ENCODE measurements at regions not wholly inside any gene's neighbourhood (a gene's known extent, or its start where the extent isn't known, plus 50 kb on each side); places are given as distances from the start of the nearest gene placed in this dataset.

- no peak overlapping the region for H3K4me3 ChIP-seq (ENCODE audit: low read length)
These were observed 607.1 kb downstream of the TLE1 start for GRCh38 chr9:81082221-81082620.

GRCh38 chr9:81080900-81081299, 608.4 kb downstream of the TLE1 start:
- no peak for TF ChIP-seq CTCF (IDR thresholded peaks at IDR 0.05; ENCODE audit: insufficient read depth, low read depth, low read length, missing control alignments)
- H3K4me3 ChIP-seq (ENCODE audit: low read length): no peak overlapping the region
- DNase-seq (ENCODE audit: low read depth): no peak

More at GRCh38 chr9:81082221-81082620, 607.1 kb downstream of the TLE1 start:
- DNase-seq (ENCODE audit: low read depth): no peak
- no peak for TF ChIP-seq CTCF (IDR thresholded peaks at IDR 0.05; ENCODE audit: insufficient read depth, low read depth, low read length, missing control alignments)

- no peak overlapping the region for H3K4me3 ChIP-seq (ENCODE audit: low read length)
- no peak for TF ChIP-seq CTCF (IDR thresholded peaks at IDR 0.05; ENCODE audit: insufficient read depth, low read depth, low read length, missing control alignments)
These were observed 609.2 kb downstream of the TLE1 start for GRCh38 chr9:81080185-81080584.

GRCh38 chr9:81079055-81079454, 610.3 kb downstream of the TLE1 start:
- H3K4me3 ChIP-seq (ENCODE audit: low read length): no peak overlapping the region
- no peak for DNase-seq (ENCODE audit: low read depth)
- no peak for TF ChIP-seq CTCF (IDR thresholded peaks at IDR 0.05; ENCODE audit: insufficient read depth, low read depth, low read length, missing control alignments)

More at GRCh38 chr9:81080185-81080584, 609.2 kb downstream of the TLE1 start:
- no peak for DNase-seq (ENCODE audit: low read depth)

GRCh38 chr9:81078555-81078954, 610.8 kb downstream of the TLE1 start:
- TF ChIP-seq CTCF (IDR thresholded peaks at IDR 0.05; ENCODE audit: insufficient read depth, low read depth, low read length, missing control alignments): no peak
- H3K4me3 ChIP-seq (ENCODE audit: low read length): no peak overlapping the region
- no peak for DNase-seq (ENCODE audit: low read depth)

GRCh38 chr9:81077572-81077971, 611.8 kb downstream of the TLE1 start:
- TF ChIP-seq CTCF (IDR thresholded peaks at IDR 0.05; ENCODE audit: insufficient read depth, low read depth, low read length, missing control alignments): no peak
- H3K4me3 ChIP-seq (ENCODE audit: low read length): no peak overlapping the region
- no peak for DNase-seq (ENCODE audit: low read depth)

GRCh38 chr9:81076131-81076530, 613.2 kb downstream of the TLE1 start:
- DNase-seq (ENCODE audit: low read depth): no peak
- no peak overlapping the region for H3K4me3 ChIP-seq (ENCODE audit: low read length)
- no peak for TF ChIP-seq CTCF (IDR thresholded peaks at IDR 0.05; ENCODE audit: insufficient read depth, low read depth, low read length, missing control alignments)
